Mesothelial cell of epicardium (in vitro differentiated cells): ENCODE measurements at regions not wholly inside any gene's neighbourhood (a gene's known extent, or its start where the extent isn't known, plus 50 kb on each side); places are given as distances from the start of the nearest gene placed in this dataset.

Experiments used
- DNase-seq, 2 experiments: peaks; one replicate each; pipeline ENCODE4 v3.0.0; 2021; ENCODE audit warnings: low spot score in 2 of 2; ENCODE audit not compliant: unreplicated experiment in 2 of 2
- H3K27ac Mint-ChIP-seq: 2 replicates; pipeline ENCODE4 v1.8.0; 2021; ENCODE audit warnings: mixed read lengths
- H3K27me3 Mint-ChIP-seq: 2 replicates; pipeline ENCODE4 v1.8.0; 2021; ENCODE audit warnings: low read depth, mixed read lengths
- H3K36me3 Mint-ChIP-seq: 2 replicates; pipeline ENCODE4 v1.8.0; 2021; ENCODE audit warnings: mixed read lengths
- H3K4me1 Mint-ChIP-seq: 2 replicates; pipeline ENCODE4 v1.8.0; 2021; ENCODE audit warnings: mixed read lengths
- H3K4me3 Mint-ChIP-seq: 2 replicates; pipeline ENCODE4 v1.8.0; 2021; ENCODE audit warnings: mild to moderate bottlenecking, moderate library complexity, mixed read lengths
- H3K9me3 Mint-ChIP-seq: 2 replicates; pipeline ENCODE4 v1.8.0; 2021; ENCODE audit warnings: mixed read lengths
- TF ChIP-seq, protein P1 (sequence below): fragments of 200-600 bp; sonication (generic); IDR thresholded peaks from one replicate; pipeline ENCODE4 v1.5.0; 2021; ENCODE audit warnings: antibody characterized with exemption; ENCODE audit not compliant: unreplicated experiment

DNA sequence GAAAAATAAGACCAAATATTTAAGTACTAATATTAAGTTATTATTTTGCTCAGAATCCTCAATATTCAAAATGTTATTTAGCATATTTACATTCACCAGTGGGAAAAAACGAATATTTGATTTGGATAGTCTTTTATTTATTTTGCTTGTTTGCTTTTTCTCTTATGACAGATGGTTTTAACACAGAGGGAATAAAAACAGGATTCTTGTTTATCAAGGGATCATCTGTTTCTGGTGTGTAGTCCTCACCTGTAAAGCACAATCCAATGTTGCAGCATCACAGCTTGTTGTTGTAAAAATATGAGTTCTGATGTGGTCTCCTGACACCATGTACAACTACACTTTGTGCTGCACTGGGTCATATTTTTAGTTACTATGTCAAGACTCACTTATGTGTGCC is 103.9 kb downstream of the AVPR1A start:
- no peaks in the 10 kb centered on the region for H3K36me3 Mint-ChIP-seq
- no peak overlapping the region for H3K4me3 Mint-ChIP-seq
- H3K4me1 Mint-ChIP-seq: peaks cover 9% of the 10 kb centered on the region
- no peaks in the 10 kb centered on the region for H3K27me3 Mint-ChIP-seq
- no peak for DNase-seq
- H3K9me3 Mint-ChIP-seq: peaks cover 12% of the 10 kb centered on the region
- H3K27ac Mint-ChIP-seq: no peak overlapping the region
- TF ChIP-seq, protein P1, sequence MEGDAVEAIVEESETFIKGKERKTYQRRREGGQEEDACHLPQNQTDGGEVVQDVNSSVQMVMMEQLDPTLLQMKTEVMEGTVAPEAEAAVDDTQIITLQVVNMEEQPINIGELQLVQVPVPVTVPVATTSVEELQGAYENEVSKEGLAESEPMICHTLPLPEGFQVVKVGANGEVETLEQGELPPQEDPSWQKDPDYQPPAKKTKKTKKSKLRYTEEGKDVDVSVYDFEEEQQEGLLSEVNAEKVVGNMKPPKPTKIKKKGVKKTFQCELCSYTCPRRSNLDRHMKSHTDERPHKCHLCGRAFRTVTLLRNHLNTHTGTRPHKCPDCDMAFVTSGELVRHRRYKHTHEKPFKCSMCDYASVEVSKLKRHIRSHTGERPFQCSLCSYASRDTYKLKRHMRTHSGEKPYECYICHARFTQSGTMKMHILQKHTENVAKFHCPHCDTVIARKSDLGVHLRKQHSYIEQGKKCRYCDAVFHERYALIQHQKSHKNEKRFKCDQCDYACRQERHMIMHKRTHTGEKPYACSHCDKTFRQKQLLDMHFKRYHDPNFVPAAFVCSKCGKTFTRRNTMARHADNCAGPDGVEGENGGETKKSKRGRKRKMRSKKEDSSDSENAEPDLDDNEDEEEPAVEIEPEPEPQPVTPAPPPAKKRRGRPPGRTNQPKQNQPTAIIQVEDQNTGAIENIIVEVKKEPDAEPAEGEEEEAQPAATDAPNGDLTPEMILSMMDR: no peak

DNA sequence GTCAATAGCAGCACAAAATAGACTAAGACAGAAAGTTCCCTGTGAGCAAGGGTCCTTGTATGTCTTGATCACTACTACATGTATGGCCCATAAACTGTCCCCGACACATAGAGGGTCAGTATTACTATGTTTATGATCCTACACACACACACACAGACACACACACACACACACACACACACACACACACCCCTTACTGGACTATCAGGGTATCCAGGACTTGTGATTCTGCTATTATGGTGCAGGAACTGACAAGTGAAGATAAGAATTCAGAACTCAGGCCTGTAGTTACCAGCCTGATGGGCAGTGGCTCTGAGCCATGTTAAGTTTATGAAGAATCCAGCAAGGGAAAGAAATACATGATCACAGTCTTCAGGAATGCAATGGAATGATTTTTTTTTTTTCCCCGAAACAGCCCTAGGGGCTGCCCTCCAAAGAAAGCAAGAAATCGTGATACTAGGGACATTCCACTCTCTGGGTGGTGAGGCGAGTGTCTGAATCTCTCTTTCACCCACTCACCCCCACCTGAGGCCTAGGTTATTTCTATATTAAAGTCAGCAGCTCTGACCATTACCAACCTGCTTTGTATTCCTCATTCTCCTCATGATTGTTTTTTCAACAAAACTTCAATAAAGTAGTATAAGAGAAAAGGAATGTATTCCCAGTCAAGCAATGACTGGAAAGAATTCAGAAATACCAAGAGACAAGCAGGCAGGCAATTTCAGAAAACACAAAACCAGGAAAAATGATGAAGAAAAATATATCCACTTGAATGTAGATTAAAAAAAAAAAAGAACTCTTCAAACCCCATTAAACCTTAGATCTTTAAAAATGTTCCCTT is 105.8 kb downstream of the AVPR1A start:
- Mint-ChIP-seq H3K36me3 (no peaks in the 10 kb centered on the region), H3K4me3 (no peak overlapping the region), H3K9me3 (peaks cover 15% of the 10 kb centered on the region), H3K27ac (peak overlapping the region; percentile 94), H3K27me3 (no peaks in the 10 kb centered on the region), H3K4me1 (peaks cover 9% of the 10 kb centered on the region)
- TF ChIP-seq, protein P1: no peak
- DNase-seq: no peak

DNA sequence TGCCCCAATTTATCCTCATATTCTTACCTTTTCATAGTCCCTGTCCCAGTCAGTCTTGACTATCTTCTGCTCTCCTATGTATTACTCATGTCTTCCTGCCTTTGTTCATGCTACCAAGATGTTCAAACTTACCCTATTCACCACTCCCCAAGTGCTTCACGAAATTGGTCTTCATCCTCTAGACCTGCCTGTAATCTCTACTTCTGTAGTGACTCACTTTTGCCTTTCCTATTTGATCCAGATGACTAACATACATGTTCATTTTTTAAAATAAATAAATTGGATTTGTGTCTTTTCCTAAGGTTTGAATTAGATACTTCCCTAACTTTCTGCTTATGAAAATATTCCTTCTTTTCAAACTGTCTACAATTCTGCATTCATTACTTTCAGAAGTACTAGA is 107.7 kb upstream of the PPM1H start:
- no peak for DNase-seq
- Mint-ChIP-seq H3K9me3 (peaks cover 12% of the 10 kb centered on the region), H3K27me3 (no peaks in the 10 kb centered on the region), H3K4me1 (peaks cover 16% of the 10 kb centered on the region), H3K27ac (no peak overlapping the region), H3K36me3 (no peaks in the 10 kb centered on the region), H3K4me3 (no peak overlapping the region)
- TF ChIP-seq, protein P1: no peak

DNA sequence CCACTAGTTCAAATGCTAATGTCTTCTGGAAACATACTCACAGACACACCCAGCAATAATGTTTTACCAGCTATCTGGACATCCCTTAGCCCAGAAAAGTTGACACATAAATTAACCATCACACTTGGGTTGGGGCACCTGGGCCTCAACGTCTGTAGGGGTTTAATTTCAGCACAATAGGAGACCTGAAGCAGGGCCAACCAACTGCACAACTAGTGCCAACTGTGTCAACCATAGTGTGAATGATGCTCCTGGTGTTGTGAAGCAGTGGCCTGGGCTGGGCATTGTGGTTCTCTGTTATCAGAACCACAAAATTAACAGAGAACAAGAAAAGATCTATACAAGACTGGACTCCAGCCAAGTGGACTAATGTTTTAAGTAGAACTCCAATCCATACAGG is 106.7 kb upstream of the PPM1H start:
- Mint-ChIP-seq H3K27ac (no peak overlapping the region), H3K36me3 (no peaks in the 10 kb centered on the region), H3K9me3 (peaks cover 12% of the 10 kb centered on the region), H3K27me3 (no peaks in the 10 kb centered on the region), H3K4me3 (no peak overlapping the region), H3K4me1 (peaks cover 16% of the 10 kb centered on the region)
- TF ChIP-seq, protein P1: no peak
- no peak for DNase-seq

DNA sequence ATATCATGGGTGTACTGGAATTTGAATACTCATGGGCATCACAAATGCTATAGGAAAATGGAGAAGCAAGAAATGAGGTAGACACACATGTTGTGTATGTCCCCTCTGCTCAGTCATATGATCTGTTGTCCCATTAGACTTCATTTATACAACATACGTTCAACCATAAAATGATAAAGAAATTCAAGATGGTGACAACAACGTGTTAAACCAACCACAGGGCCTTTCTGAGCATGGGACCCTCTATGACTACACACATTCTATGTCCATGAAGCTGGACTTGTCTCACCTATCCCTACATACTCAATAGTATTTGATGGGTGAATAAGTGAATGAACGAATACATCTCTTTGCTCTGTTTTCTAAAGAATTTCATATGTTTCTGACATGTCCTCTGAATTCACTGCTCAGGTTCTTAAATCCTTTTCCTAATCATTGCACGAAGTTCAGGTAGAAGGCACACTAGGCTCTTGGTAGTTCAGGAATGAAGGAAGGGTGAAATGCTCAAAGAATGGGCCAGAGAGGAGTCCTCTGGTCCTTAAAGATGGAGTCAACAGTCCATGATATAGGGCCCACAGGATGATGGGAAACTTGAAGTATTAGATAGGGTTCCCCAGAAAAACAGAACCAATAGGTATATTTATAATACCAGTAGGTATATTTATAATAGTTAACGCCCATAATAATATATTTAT is 105.7 kb upstream of the PPM1H start:
- H3K9me3 Mint-ChIP-seq: peaks cover 10% of the 10 kb centered on the region
- no peak overlapping the region for H3K4me3 Mint-ChIP-seq
- H3K27ac Mint-ChIP-seq: no peak overlapping the region
- no peaks in the 10 kb centered on the region for H3K27me3 Mint-ChIP-seq
- H3K4me1 Mint-ChIP-seq: peaks cover 13% of the 10 kb centered on the region
- H3K36me3 Mint-ChIP-seq: no peaks in the 10 kb centered on the region
- TF ChIP-seq, protein P1: no peak
- no peak for DNase-seq
